ENCODE measurements at regions not wholly inside any gene's neighbourhood (a gene's known extent, or its start where the extent isn't known, plus 50 kb on each side); places are given as distances from the start of the nearest gene placed in this dataset.
"Not testable (repeated sequence)": the region's sequence is repeated elsewhere in the genome, so short reads cannot be mapped to it uniquely, and the experiment has no call there.

GRCh38 chr6:18527836-18528743 is 140.9 kb downstream of the RNF144B start:
- no peak for DNase-seq (ENCODE audit: low read depth in 2 of 2)

- DNase-seq (ENCODE audit: low read depth in 2 of 2) = no peak
Measured at GRCh38 chr6:18530201-18530600, 143.1 kb downstream of the RNF144B start.

- DNase-seq (ENCODE audit: low read depth in 2 of 2) = no peak
Measured at GRCh38 chr6:18532139-18532538, 145.0 kb downstream of the RNF144B start.

GRCh38 chr6:18533793-18534192 is 146.6 kb downstream of the RNF144B start:
- DNase-seq (ENCODE audit: low read depth in 2 of 2) = no peak

GRCh38 chr6:18536591-18537055 is 149.5 kb downstream of the RNF144B start:
- DNase-seq (ENCODE audit: low read depth in 2 of 2) = no peak

- no peak for DNase-seq (ENCODE audit: low read depth in 2 of 2)
Measured at GRCh38 chr6:18538315-18538714, 151.2 kb downstream of the RNF144B start.

GRCh38 chr6:18543051-18543450 is 155.9 kb downstream of the RNF144B start:
- DNase-seq (ENCODE audit: low read depth in 2 of 2) = no peak

GRCh38 chr6:18545142-18545541 is 158.0 kb downstream of the RNF144B start:
- not testable (repeated sequence) for DNase-seq (ENCODE audit: low read depth in 2 of 2)

GRCh38 chr6:18545726-18546125 is 158.6 kb downstream of the RNF144B start:
- DNase-seq (ENCODE audit: low read depth in 2 of 2) = no peak

GRCh38 chr6:18550119-18550518 is 163.0 kb downstream of the RNF144B start:
- no peak for DNase-seq (ENCODE audit: low read depth in 2 of 2)

GRCh38 chr6:18551228-18551627 is 164.1 kb downstream of the RNF144B start:
- DNase-seq (ENCODE audit: low read depth in 2 of 2) = no peak

- no peak for DNase-seq (ENCODE audit: low read depth in 2 of 2)
Measured at GRCh38 chr6:18555750-18556149, 168.6 kb downstream of the RNF144B start.

- DNase-seq (ENCODE audit: low read depth in 2 of 2) = no peak
Measured at GRCh38 chr6:18561037-18561750, 174.0 kb downstream of the RNF144B start.

GRCh38 chr6:18562726-18563125 is 175.6 kb downstream of the RNF144B start:
- DNase-seq (ENCODE audit: low read depth in 2 of 2) = no peak

- no peak for DNase-seq (ENCODE audit: low read depth in 2 of 2)
Measured at GRCh38 chr6:18564775-18565174, 177.6 kb downstream of the RNF144B start.

- DNase-seq (ENCODE audit: low read depth in 2 of 2) = no peak
Measured at GRCh38 chr6:18565231-18565630, 178.1 kb downstream of the RNF144B start.

- DNase-seq (ENCODE audit: low read depth in 2 of 2) = no peak
Measured at GRCh38 chr6:18567380-18567779, 180.2 kb downstream of the RNF144B start.

GRCh38 chr6:18577491-18577890 is 190.3 kb downstream of the RNF144B start:
- no peak for DNase-seq (ENCODE audit: low read depth in 2 of 2)

GRCh38 chr6:18579166-18579565 is 192.0 kb downstream of the RNF144B start:
- DNase-seq (ENCODE audit: low read depth in 2 of 2) = no peak

GRCh38 chr6:18579869-18580268 is 192.7 kb downstream of the RNF144B start:
- no peak for DNase-seq (ENCODE audit: low read depth in 2 of 2)

GRCh38 chr6:18584372-18584771 is 197.2 kb downstream of the RNF144B start:
- no peak for DNase-seq (ENCODE audit: low read depth in 2 of 2)

GRCh38 chr6:18585032-18585573 is 198.0 kb downstream of the RNF144B start:
- DNase-seq (ENCODE audit: low read depth in 2 of 2) = no peak

- DNase-seq (ENCODE audit: low read depth in 2 of 2) = no peak
Measured at GRCh38 chr6:18586133-18586532, 199.0 kb downstream of the RNF144B start.
